GM18519 (cell line): ENCODE measurements at regions not wholly inside any gene's neighbourhood (a gene's known extent, or its start where the extent isn't known, plus 50 kb on each side); places are given as distances from the start of the nearest gene placed in this dataset.
"Not testable (repeated sequence)": the region's sequence is repeated elsewhere in the genome, so short reads cannot be mapped to it uniquely, and the experiment has no call there.

Source experiments
- ATAC-seq: cut with Tn5 transposase; IDR thresholded peaks from one replicate; pipeline ENCODE4 v1.9.1; 2021; ENCODE audit warnings: mild to moderate bottlenecking, moderate library complexity; ENCODE audit not compliant: unreplicated experiment, low FRiP score

- no peak for ATAC-seq
Measured at GRCh38 chr1:213698092-213698702, 289.6 kb upstream of the PROX1 start.

- no peak for ATAC-seq
Measured at GRCh38 chr1:213702703-213703102, 285.1 kb upstream of the PROX1 start.

GRCh38 chr1:213704941-213705340 is 282.8 kb upstream of the PROX1 start:
- no peak for ATAC-seq

- not testable (repeated sequence) for ATAC-seq
Measured at GRCh38 chr1:213711833-213712490, 275.8 kb upstream of the PROX1 start.

- ATAC-seq, result no peak
Measured at GRCh38 chr1:213714645-213715044, 273.1 kb upstream of the PROX1 start.

- ATAC-seq, result no peak
Measured at GRCh38 chr1:213715182-213715581, 272.6 kb upstream of the PROX1 start.

- ATAC-seq, result no peak
Measured at GRCh38 chr1:213719462-213719861, 268.3 kb upstream of the PROX1 start.

GRCh38 chr1:213720032-213720431 is 267.7 kb upstream of the PROX1 start:
- ATAC-seq, result no peak

GRCh38 chr1:213723187-213723586 is 264.6 kb upstream of the PROX1 start:
- no peak for ATAC-seq

GRCh38 chr1:213724640-213725536 is 262.9 kb upstream of the PROX1 start:
- ATAC-seq, result no peak

GRCh38 chr1:213727853-213728592 is 259.8 kb upstream of the PROX1 start:
- no peak for ATAC-seq

GRCh38 chr1:213728593-213729536 is 258.9 kb upstream of the PROX1 start:
- no peak for ATAC-seq

GRCh38 chr1:213733705-213734104 is 254.1 kb upstream of the PROX1 start:
- ATAC-seq, result no peak

- ATAC-seq, result no peak
Measured at GRCh38 chr1:213737398-213738035, 250.3 kb upstream of the PROX1 start.

- ATAC-seq, result no peak
Measured at GRCh38 chr1:213738658-213739057, 249.1 kb upstream of the PROX1 start.

- no peak for ATAC-seq
Measured at GRCh38 chr1:213742992-213743391, 244.8 kb upstream of the PROX1 start.

- ATAC-seq, result no peak
Measured at GRCh38 chr1:213744780-213745179, 243.0 kb upstream of the PROX1 start.

GRCh38 chr1:213745451-213745850 is 242.3 kb upstream of the PROX1 start:
- ATAC-seq, result no peak

GRCh38 chr1:213749558-213749957 is 238.2 kb upstream of the PROX1 start:
- no peak for ATAC-seq
